Vagina (tissue), 2 donors: ENCODE measurements at regions not wholly inside any gene's neighbourhood (a gene's known extent, or its start where the extent isn't known, plus 50 kb on each side); places are given as distances from the start of the nearest gene placed in this dataset.

Experiments used
- POLR2A ChIP-seq, 2 donors: fragments of 450-650 bp; IDR thresholded peaks; one replicate each; pipeline ENCODE4 v1.6.1; 2017; ENCODE audit warnings: antibody characterized with exemption in 2 of 2, mild to moderate bottlenecking in 2 of 2, moderate library complexity in 2 of 2
- POLR2AphosphoS5 ChIP-seq, 2 donors: sonication (generic); formaldehyde crosslinking; IDR thresholded peaks; one replicate each; pipeline ENCODE4 v1.9.0; 2017; ENCODE audit warnings: antibody characterized with exemption in 2 of 2, mild to moderate bottlenecking in 2 of 2, low read depth in 1 of 2; ENCODE audit not compliant: insufficient read depth in 1 of 2
- TF ChIP-seq, protein P1 (sequence below), 3 experiments: fragments of 450-650 bp in 2 of 3; fragments of 200-600 bp in 1 of 3; sonication (generic) in 1 of 3; IDR thresholded peaks; one replicate each; pipeline ENCODE4 v1.5.1; 2017 to 2019; ENCODE audit warnings: antibody characterized with exemption in 3 of 3, mild to moderate bottlenecking in 2 of 3, moderate library complexity in 2 of 3

- TF ChIP-seq POLR2A (IDR thresholded peaks at IDR 0.05) (no peak), POLR2AphosphoS5 (IDR thresholded peaks at IDR 0.05; ENCODE audit: insufficient read depth in 1 of 2, low read depth in 1 of 2) (no peak)
- TF ChIP-seq, protein P1, sequence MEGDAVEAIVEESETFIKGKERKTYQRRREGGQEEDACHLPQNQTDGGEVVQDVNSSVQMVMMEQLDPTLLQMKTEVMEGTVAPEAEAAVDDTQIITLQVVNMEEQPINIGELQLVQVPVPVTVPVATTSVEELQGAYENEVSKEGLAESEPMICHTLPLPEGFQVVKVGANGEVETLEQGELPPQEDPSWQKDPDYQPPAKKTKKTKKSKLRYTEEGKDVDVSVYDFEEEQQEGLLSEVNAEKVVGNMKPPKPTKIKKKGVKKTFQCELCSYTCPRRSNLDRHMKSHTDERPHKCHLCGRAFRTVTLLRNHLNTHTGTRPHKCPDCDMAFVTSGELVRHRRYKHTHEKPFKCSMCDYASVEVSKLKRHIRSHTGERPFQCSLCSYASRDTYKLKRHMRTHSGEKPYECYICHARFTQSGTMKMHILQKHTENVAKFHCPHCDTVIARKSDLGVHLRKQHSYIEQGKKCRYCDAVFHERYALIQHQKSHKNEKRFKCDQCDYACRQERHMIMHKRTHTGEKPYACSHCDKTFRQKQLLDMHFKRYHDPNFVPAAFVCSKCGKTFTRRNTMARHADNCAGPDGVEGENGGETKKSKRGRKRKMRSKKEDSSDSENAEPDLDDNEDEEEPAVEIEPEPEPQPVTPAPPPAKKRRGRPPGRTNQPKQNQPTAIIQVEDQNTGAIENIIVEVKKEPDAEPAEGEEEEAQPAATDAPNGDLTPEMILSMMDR (IDR thresholded peaks at IDR 0.05) = no peak
Measured at GRCh38 chr11:26828288-26828687, 106.4 kb upstream of the SLC5A12 start.
